ENCODE measurements at regions not wholly inside any gene's neighbourhood (a gene's known extent, or its start where the extent isn't known, plus 50 kb on each side); places are given as distances from the start of the nearest gene placed in this dataset.

DNA sequence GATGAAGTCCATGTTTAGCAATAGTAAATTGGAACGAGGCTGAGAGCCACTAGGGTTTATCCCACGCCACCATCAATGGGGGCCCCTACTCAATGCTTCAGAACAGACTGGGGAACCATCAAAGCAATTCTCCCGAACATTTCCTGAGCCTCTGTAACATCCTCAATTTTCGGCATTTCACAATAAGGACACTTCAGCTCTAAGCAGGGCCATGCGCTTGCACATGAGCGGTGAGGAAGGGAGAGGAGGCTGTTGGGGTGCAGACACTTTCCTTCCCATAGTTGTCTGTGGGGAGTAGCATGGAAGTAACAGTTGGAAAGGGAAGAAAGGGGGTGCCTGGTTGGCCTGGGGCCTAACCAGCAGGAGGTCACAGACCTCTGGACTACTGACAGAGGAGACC, 129.9 kb upstream of the PRMT8 start:
- DNase-seq (ENCODE audit: extremely low read depth, low read depth), result no peak
- TF ChIP-seq, protein P1, sequence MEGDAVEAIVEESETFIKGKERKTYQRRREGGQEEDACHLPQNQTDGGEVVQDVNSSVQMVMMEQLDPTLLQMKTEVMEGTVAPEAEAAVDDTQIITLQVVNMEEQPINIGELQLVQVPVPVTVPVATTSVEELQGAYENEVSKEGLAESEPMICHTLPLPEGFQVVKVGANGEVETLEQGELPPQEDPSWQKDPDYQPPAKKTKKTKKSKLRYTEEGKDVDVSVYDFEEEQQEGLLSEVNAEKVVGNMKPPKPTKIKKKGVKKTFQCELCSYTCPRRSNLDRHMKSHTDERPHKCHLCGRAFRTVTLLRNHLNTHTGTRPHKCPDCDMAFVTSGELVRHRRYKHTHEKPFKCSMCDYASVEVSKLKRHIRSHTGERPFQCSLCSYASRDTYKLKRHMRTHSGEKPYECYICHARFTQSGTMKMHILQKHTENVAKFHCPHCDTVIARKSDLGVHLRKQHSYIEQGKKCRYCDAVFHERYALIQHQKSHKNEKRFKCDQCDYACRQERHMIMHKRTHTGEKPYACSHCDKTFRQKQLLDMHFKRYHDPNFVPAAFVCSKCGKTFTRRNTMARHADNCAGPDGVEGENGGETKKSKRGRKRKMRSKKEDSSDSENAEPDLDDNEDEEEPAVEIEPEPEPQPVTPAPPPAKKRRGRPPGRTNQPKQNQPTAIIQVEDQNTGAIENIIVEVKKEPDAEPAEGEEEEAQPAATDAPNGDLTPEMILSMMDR (IDR thresholded peaks at IDR 0.05; ENCODE audit: low read depth, low read length, missing control alignments), result no peak
- H3K4me3 ChIP-seq (replicated peaks; ENCODE audit: low read depth, low read length), result no peak overlapping the region

DNA sequence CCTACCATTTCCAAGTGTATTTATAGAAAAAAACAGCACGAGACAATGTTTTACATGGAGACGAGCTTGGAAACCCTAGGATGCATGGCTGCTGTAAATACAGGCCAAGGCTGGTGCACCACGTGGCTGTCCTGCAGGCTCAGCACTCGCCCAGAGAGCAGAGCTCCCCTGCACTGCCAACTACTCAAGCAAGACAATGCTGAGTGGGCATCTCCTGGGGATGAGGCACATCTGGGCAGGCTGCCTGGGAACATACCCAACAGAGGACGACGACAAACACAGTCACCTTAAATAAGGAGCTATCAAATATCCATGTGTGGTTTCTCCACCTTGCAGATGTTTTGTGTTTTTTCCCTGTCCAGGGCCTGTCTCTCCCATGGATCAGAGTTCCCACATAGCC, 128.3 kb upstream of the PRMT8 start:
- TF ChIP-seq, protein P1 (IDR thresholded peaks at IDR 0.05; ENCODE audit: low read depth, low read length, missing control alignments), result no peak
- no peak overlapping the region for H3K4me3 ChIP-seq (replicated peaks; ENCODE audit: low read depth, low read length)
- DNase-seq (ENCODE audit: extremely low read depth, low read depth), result no peak

DNA sequence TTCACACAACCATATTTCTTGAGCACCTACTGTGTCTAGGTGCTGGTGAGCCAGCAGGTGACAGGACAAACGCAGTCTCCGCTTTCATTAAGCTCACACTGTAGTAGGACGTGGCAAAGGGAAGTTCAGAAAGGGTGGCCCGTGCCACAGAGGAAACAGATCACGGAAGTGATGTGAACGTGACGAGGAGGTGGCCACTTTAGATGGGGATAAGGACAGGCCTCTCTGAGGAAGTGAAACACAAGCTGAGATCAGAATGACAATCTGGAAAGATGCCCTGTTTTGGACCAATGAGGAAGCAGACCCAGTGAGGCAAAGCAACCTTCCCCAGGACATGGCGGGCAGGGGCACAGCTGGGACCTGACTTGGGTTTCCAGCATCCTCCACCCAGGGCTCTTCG, 127.4 kb upstream of the PRMT8 start:
- TF ChIP-seq, protein P1 (IDR thresholded peaks at IDR 0.05; ENCODE audit: low read depth, low read length, missing control alignments), result no peak
- no peak overlapping the region for H3K4me3 ChIP-seq (replicated peaks; ENCODE audit: low read depth, low read length)
- DNase-seq (ENCODE audit: extremely low read depth, low read depth), result no peak

DNA sequence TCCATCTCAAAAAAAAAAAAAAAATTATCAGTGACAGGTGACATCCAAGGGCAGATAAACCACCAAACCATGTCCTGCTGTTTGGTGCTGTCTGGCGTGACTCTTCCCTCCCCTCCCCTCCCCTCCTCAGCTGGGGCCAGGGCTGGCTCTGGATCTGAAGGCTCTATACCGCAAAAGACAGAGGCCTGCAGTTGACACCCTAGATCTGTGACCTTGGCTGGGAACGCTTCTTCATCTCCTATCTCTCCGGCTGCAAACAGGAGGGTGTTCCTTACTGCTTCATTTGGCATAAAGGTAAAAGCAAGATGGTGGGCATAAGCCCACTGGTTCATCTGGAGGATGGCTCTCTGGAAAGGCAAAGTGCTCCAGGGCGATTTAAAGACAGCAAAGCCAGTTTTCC, 126.8 kb upstream of the PRMT8 start:
- no peak overlapping the region for H3K4me3 ChIP-seq (replicated peaks; ENCODE audit: low read depth, low read length)
- TF ChIP-seq, protein P1 (IDR thresholded peaks at IDR 0.05; ENCODE audit: low read depth, low read length, missing control alignments), result no peak
- DNase-seq (ENCODE audit: extremely low read depth, low read depth), result no peak

- no peak for DNase-seq (ENCODE audit: extremely low read depth, low read depth)
- H3K4me3 ChIP-seq (replicated peaks; ENCODE audit: low read depth, low read length), result no peak overlapping the region
- TF ChIP-seq, protein P1 (IDR thresholded peaks at IDR 0.05; ENCODE audit: low read depth, low read length, missing control alignments), result no peak
Measured at GRCh38 chr12:3364661-3365462, 126.1 kb upstream of the PRMT8 start.

- H3K4me3 ChIP-seq (replicated peaks; ENCODE audit: low read depth, low read length), result no peak overlapping the region
- DNase-seq (ENCODE audit: extremely low read depth, low read depth), result no peak
- TF ChIP-seq, protein P1 (IDR thresholded peaks at IDR 0.05; ENCODE audit: low read depth, low read length, missing control alignments), result no peak
Measured at GRCh38 chr12:3365463-3366411, 125.3 kb upstream of the PRMT8 start.

Data from HFF-Myc (cell line).